Right cardiac atrium (tissue), 5 donors: ENCODE measurements at regions not wholly inside any gene's neighbourhood (a gene's known extent, or its start where the extent isn't known, plus 50 kb on each side); places are given as distances from the start of the nearest gene placed in this dataset.
A peak's percentile ranks its signal among the peaks of the same experiment; 100 is the strongest.

Source experiments
- ATAC-seq, 2 donors: fragments of 200-7000 bp; cut with Tn5 transposase; one replicate each; pipeline versions ENCODE4 v1.8.0 to v1.9.1; 2020; ENCODE audit warnings: moderate library complexity in 2 of 2, mild to moderate bottlenecking in 1 of 2
- DNase-seq, 3 donors: peaks; one replicate each; pipeline ENCODE4 v3.0.0-alpha.2; 2020
- H3K27ac ChIP-seq: one replicate; pipeline ENCODE4 v1.5.1; 2013; ENCODE audit warnings: mild to moderate bottlenecking, low read length, control low read depth, moderate library complexity
- H3K27me3 ChIP-seq: one replicate; pipeline ENCODE4 v1.6.1; 2013; ENCODE audit not compliant: control insufficient read depth, insufficient read depth
- H3K4me1 ChIP-seq: one replicate; pipeline ENCODE4 v1.6.1; 2013; ENCODE audit warnings: low read length; ENCODE audit not compliant: control insufficient read depth, insufficient read depth
- H3K4me3 ChIP-seq: one replicate; pipeline ENCODE4 v1.5.1; 2013; ENCODE audit warnings: low read length, control low read depth
- H3K9me3 ChIP-seq: one replicate; pipeline ENCODE4 v1.6.1; 2013; ENCODE audit warnings: low read length; ENCODE audit not compliant: control insufficient read depth
- WGBS: extraction: QIAGEN DNeasy Blood & Tissue Kit; methylation state at CpG from one replicate; pipeline ENCODE4 v1.1.7; 2013; 5-methylcytosine and 5-hydroxymethylcytosine counted together
- intact Hi-C, 4 donors: fragments of 100-400 bp; cut with DNase I; formaldehyde crosslinking; loops; one replicate each; pipeline versions ENCODE4 v1.11.0 to v1.14.0; 2022 to 2023
- donor health status: healthy with polysubstance abuse.
- donor health status: DM: no; HTN: yes; CAD: no.
- donor health status: DM: no; HTN: no; CAD: no.
- donor health status: DM: no; HTN: yes; CAD: no; lungs with severe emphysema.
- donor health status: DM: yes; HTN: yes; CAD: no.

GRCh38 chr18:78156466-78156865 lies 823.2 kb upstream of the SALL3 start:
- Histone ChIP-seq H3K4me3 (no peak overlapping the region), H3K4me1 (no peaks in the 10 kb centered on the region), H3K27ac (no peak overlapping the region), H3K9me3 (no peaks in the 10 kb centered on the region), H3K27me3 (no peaks in the 10 kb centered on the region)
- DNase-seq (no peak), ATAC-seq (no peak)
- 46% methylated on average over 1 of the region's 1 CpG for WGBS
- intact Hi-C loops = no loop called here

- ATAC-seq (no peak), DNase-seq (no peak)
- Histone ChIP-seq H3K27ac (no peak overlapping the region), H3K4me1 (no peaks in the 10 kb centered on the region), H3K27me3 (no peaks in the 10 kb centered on the region), H3K4me3 (no peak overlapping the region), H3K9me3 (no peaks in the 10 kb centered on the region)
- intact Hi-C loops = no loop called here
- 87% methylated on average over 17 of the region's 17 CpGs for WGBS
Observed at GRCh38 chr18:78158943-78159342, 820.7 kb upstream of the SALL3 start.

- intact Hi-C loops = no loop called here
Observed at GRCh38 chr18:78159397-78159796, 820.2 kb upstream of the SALL3 start.

GRCh38 chr18:78160961-78161656 lies 818.5 kb upstream of the SALL3 start:
- Histone ChIP-seq H3K4me3 (no peak overlapping the region), H3K27ac (no peak overlapping the region), H3K9me3 (no peaks in the 10 kb centered on the region), H3K27me3 (no peaks in the 10 kb centered on the region), H3K4me1 (no peaks in the 10 kb centered on the region)
- ATAC-seq (peak in 1 of 2 donors; percentile 33), DNase-seq (no peak)
- whole genome bisulfite sequencing = 66% methylated on average over 11 of the region's 11 CpGs
- intact Hi-C loops = no loop called here

More at GRCh38 chr18:78159397-78159796, 820.2 kb upstream of the SALL3 start:
- ATAC-seq (no peak), DNase-seq (no peak)
- WGBS = 91% methylated on average over 8 of the region's 8 CpGs
- H3K4me3 ChIP-seq = no peak overlapping the region
- H3K9me3 ChIP-seq = no peaks in the 10 kb centered on the region
- no peaks in the 10 kb centered on the region for H3K4me1 ChIP-seq
- no peaks in the 10 kb centered on the region for H3K27me3 ChIP-seq
- H3K27ac ChIP-seq = no peak overlapping the region

GRCh38 chr18:78165525-78165924 lies 814.1 kb upstream of the SALL3 start:
- Histone ChIP-seq H3K4me1 (no peaks in the 10 kb centered on the region), H3K4me3 (no peak overlapping the region), H3K9me3 (no peaks in the 10 kb centered on the region), H3K27ac (no peak overlapping the region), H3K27me3 (no peaks in the 10 kb centered on the region)
- intact Hi-C loops = no loop called here
- 74% methylated on average over 7 of the region's 7 CpGs for WGBS
- ATAC-seq = no peak
- DNase-seq = no peak

GRCh38 chr18:78168526-78168925 lies 811.1 kb upstream of the SALL3 start:
- no peak overlapping the region for H3K4me3 ChIP-seq
- ATAC-seq (no peak), DNase-seq (no peak)
- H3K9me3 ChIP-seq = no peaks in the 10 kb centered on the region
- no peaks in the 10 kb centered on the region for H3K4me1 ChIP-seq
- no peaks in the 10 kb centered on the region for H3K27me3 ChIP-seq
- no peak overlapping the region for H3K27ac ChIP-seq
- intact Hi-C loops = no loop called here
- WGBS = 58% methylated on average over 1 of the region's 1 CpG

GRCh38 chr18:78169174-78169864 lies 810.3 kb upstream of the SALL3 start:
- intact Hi-C loops = no loop called here
- Histone ChIP-seq H3K4me1 (no peaks in the 10 kb centered on the region), H3K27me3 (no peaks in the 10 kb centered on the region), H3K9me3 (no peaks in the 10 kb centered on the region), H3K4me3 (no peak overlapping the region), H3K27ac (no peak overlapping the region)
- 73% methylated on average over 13 of the region's 13 CpGs for WGBS
- ATAC-seq (no peak), DNase-seq (no peak)

GRCh38 chr18:78171954-78172353 lies 807.7 kb upstream of the SALL3 start:
- WGBS = 72% methylated on average over 6 of the region's 6 CpGs

GRCh38 chr18:78174737-78175136 lies 804.9 kb upstream of the SALL3 start:
- no peak for DNase-seq
- Histone ChIP-seq H3K27ac (no peak overlapping the region), H3K4me1 (no peaks in the 10 kb centered on the region), H3K27me3 (no peaks in the 10 kb centered on the region), H3K9me3 (no peaks in the 10 kb centered on the region), H3K4me3 (no peak overlapping the region)
- 88% methylated on average over 14 of the region's 14 CpGs for WGBS
- intact Hi-C loops = no loop called here
- no peak for ATAC-seq

More at GRCh38 chr18:78171954-78172353, 807.7 kb upstream of the SALL3 start:
- DNase-seq = no peak
- no peak for ATAC-seq
- intact Hi-C loops = no loop called here
- H3K4me1 ChIP-seq = no peaks in the 10 kb centered on the region
- no peak overlapping the region for H3K4me3 ChIP-seq
- no peak overlapping the region for H3K27ac ChIP-seq
- H3K27me3 ChIP-seq = no peaks in the 10 kb centered on the region
- no peaks in the 10 kb centered on the region for H3K9me3 ChIP-seq

- Histone ChIP-seq H3K27ac (no peak overlapping the region), H3K27me3 (no peaks in the 10 kb centered on the region), H3K4me3 (no peak overlapping the region), H3K9me3 (no peaks in the 10 kb centered on the region), H3K4me1 (no peaks in the 10 kb centered on the region)
- ATAC-seq (no peak), DNase-seq (no peak)
- intact Hi-C loops = no loop called here
- 70% methylated on average over 4 of the region's 4 CpGs for WGBS
Observed at GRCh38 chr18:78178812-78179211, 800.8 kb upstream of the SALL3 start.

- ATAC-seq (no peak), DNase-seq (no peak)
- Histone ChIP-seq H3K4me1 (no peaks in the 10 kb centered on the region), H3K9me3 (no peaks in the 10 kb centered on the region), H3K27me3 (no peaks in the 10 kb centered on the region), H3K4me3 (no peak overlapping the region), H3K27ac (no peak overlapping the region)
- intact Hi-C loops = no loop called here
- WGBS = 78% methylated on average over 12 of the region's 12 CpGs
Observed at GRCh38 chr18:78180741-78181140, 798.9 kb upstream of the SALL3 start.
